ENCODE measurements at regions not wholly inside any gene's neighbourhood (a gene's known extent, or its start where the extent isn't known, plus 50 kb on each side); places are given as distances from the start of the nearest gene placed in this dataset.

DNA sequence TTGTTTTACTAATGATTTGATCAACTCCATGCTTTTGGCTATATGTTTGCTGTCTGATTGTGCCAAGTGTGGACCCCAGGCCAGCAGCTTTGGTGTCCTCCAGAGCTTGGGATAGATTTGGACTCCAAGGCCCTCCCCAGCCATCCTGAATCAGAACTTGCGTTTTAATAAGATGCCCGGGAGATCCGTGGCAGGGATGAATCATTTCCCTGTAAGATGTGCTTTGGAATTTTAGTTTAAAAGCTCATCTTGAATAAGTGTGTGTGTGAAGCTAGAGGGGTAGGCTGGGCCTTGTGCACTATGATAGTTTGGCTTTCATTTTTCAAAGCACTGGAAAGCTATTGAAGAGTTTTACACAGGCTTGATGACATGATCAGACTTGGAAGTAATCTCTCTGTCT lies 66.2 kb upstream of the SDK1 start:
- ATAC-seq = no peak

DNA sequence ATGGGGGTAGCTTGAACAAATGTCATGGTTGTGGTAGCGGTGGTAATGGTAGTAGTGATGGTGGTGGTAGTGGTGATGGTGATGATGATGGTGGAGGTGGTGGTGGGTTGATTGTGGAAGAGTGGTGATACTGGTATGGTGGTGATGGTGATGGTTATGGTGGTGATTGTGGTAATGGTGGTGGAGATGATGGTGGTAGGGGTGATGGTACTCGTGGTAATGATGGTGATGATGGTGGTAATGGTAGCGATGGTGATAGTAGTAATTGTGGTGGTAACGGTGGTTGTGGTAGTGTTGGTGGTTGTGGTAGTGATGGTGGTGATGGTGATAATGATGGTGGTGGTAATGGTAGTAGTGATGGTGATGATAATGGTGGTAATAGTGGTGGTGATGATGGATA lies 65.7 kb upstream of the SDK1 start:
- DNase-seq (no peak), ATAC-seq (no peak)

More for the DNA sequence above, 66.2 kb upstream of the SDK1 start:
- DNase-seq = no peak

DNA sequence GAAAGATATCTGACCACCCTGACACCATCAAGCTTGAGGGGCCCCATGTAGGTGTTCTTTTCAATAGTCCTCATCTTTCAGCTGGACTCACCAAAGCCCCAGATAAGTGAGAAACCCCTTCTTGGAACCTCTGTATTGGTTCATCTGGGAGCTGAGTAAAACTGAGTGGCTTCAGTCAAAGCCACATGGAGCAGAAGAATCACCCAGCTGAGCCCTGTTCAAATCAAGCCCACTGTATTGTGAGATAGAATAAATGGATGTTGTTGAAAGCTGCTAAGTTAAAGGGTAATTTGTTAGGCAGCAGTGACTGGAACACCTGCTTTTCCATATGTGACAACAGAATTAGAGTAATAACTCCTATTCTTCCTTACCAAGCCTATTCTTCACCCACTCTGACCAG lies 64.8 kb upstream of the SDK1 start:
- ATAC-seq = no peak
- DNase-seq = no peak

- DNase-seq = no peak
- no peak for ATAC-seq
These were observed 62.4 kb upstream of the SDK1 start for GRCh38 chr7:3238525-3239210.

- ATAC-seq (no peak), DNase-seq (no peak)
These were observed 61.8 kb upstream of the SDK1 start for GRCh38 chr7:3239291-3239691.

DNA sequence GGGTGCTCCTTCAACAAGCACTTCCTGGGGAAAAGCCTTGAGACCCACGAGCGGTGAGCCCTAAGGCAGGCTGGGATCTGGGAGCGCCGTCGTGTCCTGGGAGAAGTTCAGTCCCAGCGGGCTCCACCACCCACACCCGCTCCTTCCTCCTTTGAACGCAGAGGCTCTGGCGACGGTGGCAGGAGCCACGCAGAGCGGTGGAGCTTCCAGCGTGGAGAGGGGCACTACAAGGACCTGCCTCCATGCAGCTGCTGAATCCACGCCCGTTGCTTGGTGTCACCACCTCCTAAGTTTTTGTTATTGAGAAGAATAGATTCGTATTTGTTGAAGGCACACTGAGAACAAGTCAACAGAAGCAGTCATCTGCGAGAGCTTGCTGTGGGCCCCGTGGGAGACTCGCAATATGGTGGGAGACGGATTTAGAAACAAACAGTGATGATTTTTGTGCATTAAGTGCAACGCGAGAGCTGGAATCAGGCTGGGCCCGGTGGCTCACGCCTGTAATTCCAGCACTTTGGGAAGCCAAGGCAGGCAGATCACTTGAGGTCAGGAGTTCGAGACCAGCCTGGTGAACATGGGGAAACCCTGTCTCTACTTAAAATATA lies 60.1 kb upstream of the SDK1 start:
- DNase-seq (no peak), ATAC-seq (no peak)

DNA sequence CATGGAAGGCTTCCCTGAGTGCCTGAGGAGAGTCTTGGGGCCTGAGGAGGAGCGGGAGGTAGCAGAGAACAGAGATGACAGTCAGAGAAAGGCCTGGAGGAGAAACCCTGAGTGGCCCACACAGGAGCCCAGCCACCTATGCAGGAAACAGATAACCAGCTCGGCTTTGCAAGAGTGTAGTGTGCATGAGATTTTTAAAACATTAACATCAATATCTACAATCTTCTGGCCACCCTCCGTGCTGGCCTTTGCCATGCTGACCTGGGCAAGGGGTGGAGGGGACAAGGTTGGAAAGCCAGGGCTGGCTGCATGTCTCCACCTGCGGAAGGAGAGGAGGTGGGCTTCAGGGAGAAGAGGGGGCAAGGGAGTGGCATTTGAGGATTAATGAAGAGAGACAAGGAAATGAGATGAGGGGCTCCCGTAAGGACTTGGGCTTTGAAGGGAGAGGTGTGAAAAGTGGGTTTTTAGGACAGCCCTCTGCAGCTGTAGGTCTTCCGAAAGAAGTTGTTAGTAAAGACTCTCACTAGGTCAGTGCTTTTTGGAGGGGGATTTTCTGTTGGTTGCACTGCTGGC lies 59.3 kb upstream of the SDK1 start:
- DNase-seq (no peak), ATAC-seq (no peak)

DNA sequence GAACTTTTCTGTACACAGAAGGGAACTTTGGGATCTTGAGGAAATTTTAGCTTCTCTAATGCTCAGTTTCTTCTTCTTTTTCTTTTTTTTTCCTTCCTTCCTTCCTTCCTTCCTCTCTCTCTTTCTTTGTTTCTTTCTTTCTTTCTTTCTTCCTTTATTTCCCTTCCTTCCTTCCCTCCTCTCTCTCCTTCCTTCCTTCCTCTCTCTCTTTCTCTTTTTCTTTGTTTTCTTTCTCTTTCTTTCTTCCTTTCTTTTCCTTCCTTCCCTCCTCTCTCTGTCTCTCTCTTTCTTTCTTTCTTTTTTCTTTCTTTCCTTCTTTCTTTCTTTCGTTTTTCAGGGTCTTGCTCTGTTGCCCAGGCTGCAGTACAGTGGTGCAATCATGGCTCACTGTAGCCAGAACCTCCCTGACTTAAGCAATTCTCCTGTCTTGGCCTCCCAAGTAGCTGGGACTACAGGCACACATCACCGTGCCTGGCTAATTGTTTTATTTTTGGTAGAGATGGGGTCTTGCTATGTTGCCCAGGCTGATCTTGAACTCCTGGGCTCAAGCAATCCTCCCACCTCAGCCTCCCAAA lies 58.6 kb upstream of the SDK1 start:
- DNase-seq (no peak), ATAC-seq (no peak)

DNA sequence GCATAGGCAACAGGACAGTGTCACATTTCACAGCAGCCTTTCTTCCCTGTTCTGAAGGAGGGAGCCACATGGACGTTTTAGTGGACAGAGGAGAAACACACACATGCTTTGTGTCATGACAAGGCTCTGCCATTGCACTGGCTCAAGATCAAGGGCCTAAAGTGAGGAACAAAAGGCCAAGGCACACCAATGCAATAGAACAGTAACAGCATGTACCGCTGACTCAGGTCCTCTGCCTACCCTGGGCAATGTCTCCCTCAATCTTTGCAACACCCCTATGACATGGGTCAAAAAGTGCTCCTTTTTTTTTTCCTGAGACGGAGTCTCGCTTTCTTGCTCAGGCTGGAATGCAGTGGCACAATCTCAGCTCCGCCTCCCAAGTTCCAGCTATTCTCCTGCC lies 57.8 kb upstream of the SDK1 start:
- ATAC-seq (no peak), DNase-seq (no peak)

DNA sequence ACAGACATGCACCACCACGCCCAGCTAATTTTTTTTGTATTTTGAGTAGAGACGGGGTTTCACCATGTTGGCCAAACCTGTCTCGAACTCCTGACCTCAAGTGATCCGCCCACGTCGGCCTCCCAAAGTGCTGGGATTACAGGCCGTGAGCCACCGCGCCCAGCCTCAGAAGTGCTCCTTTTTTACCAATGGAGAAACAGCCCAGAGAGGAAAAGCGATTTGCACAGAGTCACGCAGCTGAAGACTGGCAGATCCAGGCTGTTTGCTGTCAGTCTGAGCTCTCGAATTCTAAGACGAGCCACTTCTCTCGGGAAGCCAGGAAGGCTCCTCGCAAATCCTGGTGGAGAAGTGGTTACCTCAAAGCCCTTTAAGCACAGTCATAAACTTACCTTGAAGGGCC lies 57.4 kb upstream of the SDK1 start:
- no peak for ATAC-seq
- DNase-seq = no peak

GRCh38 chr7:3244241-3244814 lies 56.7 kb upstream of the SDK1 start:
- ATAC-seq (no peak), DNase-seq (no peak)

- ATAC-seq (no peak), DNase-seq (no peak)
These were observed 56.0 kb upstream of the SDK1 start for GRCh38 chr7:3245077-3245476.

DNA sequence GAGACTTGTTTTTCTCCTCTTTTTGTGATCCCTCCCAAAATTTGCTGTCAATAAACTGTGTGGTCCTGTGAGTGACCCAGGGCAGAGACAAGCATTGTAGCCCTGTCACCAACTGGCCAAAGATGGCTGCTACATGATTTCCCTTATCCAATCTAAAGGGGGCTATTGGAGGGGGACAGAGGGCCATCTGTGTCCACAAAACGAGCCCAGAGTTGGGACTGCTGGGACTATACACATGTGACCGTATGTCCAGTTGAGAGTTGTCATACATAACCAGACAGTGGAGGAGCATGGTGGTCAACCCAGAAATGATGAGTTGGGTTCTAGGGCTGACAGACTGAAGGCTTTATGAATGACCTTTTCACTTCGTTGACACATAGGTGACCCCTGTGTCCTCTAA lies 55.3 kb upstream of the SDK1 start:
- DNase-seq (no peak), ATAC-seq (no peak)

GRCh38 chr7:3246127-3246526 lies 54.9 kb upstream of the SDK1 start:
- no peak for DNase-seq
- ATAC-seq = no peak

GRCh38 chr7:3246651-3247050 lies 54.4 kb upstream of the SDK1 start:
- DNase-seq (no peak), ATAC-seq (no peak)

GRCh38 chr7:3250725-3251124 lies 50.3 kb upstream of the SDK1 start:
- ATAC-seq (no peak), DNase-seq (no peak)

Data from stimulated activated naive CD8-positive, alpha-beta T cell treated with anti-CD3 and anti-CD28 coated beads, Interleukin-15, Interleukin-2, amounts not matched to agents 100 U/mL and 50 U/mL, for 24 hours (primary cell).